GM12878 (cell line): ENCODE measurements at regions not wholly inside any gene's neighbourhood (a gene's known extent, or its start where the extent isn't known, plus 50 kb on each side); places are given as distances from the start of the nearest gene placed in this dataset.

Source experiments
- ATAC-seq: fragments of 200-7000 bp; cut with Tn5 transposase; 3 replicates; pipeline ENCODE4 v1.9.1; 2020; ENCODE audit warnings: mild to moderate bottlenecking, moderate library complexity
- BruUV-seq: library from RNA; stranded (reverse); fragments of 400-500 nt; replicated peaks from 2 replicates; lab custom pipeline; 2021; lab: Mats Ljungman, UMichigan
- CTCF ChIA-PET: fragments of 300-600 bp; sonication (Branson Sonifier 250); formaldehyde crosslinking; extraction: SDS; loops from one replicate; lab custom pipeline; 2021; ENCODE audit warnings: inconsistent platforms; lab: Yijun Ruan, JAX
- POLR2A ChIA-PET: fragments of 350-600 bp; formaldehyde crosslinking; extraction: SDS; loops from one replicate; lab custom pipeline; 2021; ENCODE audit warnings: inconsistent platforms; lab: Charles Lee
- RAD21 ChIA-PET: fragments of 300-600 bp; sonication (Branson Sonifier 250); formaldehyde crosslinking; loops from one replicate; lab custom pipeline; 2023; ENCODE audit warnings: antibody characterized with exemption; ENCODE audit not compliant: unreplicated experiment; lab: Charles Lee
- SMC1A ChIA-PET: fragments of 300-600 bp; sonication (Branson Sonifier 250); formaldehyde crosslinking; loops from one replicate; lab custom pipeline; 2023; ENCODE audit not compliant: unreplicated experiment, uncharacterized antibody; lab: Charles Lee
- DNase-seq: peaks from one replicate; pipeline ENCODE4 v3.0.0-alpha.2; 2011; ENCODE audit warnings: low read depth, low spot score
- FAIRE-seq: peaks from 3 replicates; lab custom pipeline; 2011; peaks lifted over from hg19 to GRCh38; lab: Jason Lieb, UNC
- H2AFZ ChIP-seq: 2 replicates; pipeline ENCODE4 v1.6.0; 2011; ENCODE audit warnings: low read depth, low read length, control low read depth; ENCODE audit not compliant: control insufficient read depth
- H3K27ac ChIP-seq: 2 replicates; pipeline ENCODE4 v1.5.1; 2011; ENCODE audit warnings: control low read depth; ENCODE audit not compliant: control insufficient read depth, insufficient read depth
- H3K27me3 ChIP-seq, 2 experiments: replicated peaks in 1 of 2; 2 replicates each; pipeline versions ENCODE4 v1.6.0 to v1.6.1; 2011; ENCODE audit warnings: low read length in 1 of 2; ENCODE audit not compliant: control insufficient read depth in 2 of 2, insufficient read depth in 2 of 2
- H3K36me3 ChIP-seq, 2 experiments: 2 replicates each; pipeline ENCODE4 v1.5.1; 2011; ENCODE audit warnings: low read length in 1 of 2; ENCODE audit not compliant: control insufficient read depth in 2 of 2, insufficient read depth in 2 of 2
- H3K4me1 ChIP-seq: 2 replicates; pipeline ENCODE4 v1.6.1; 2011; ENCODE audit warnings: mild to moderate bottlenecking, low read length, moderate library complexity, mixed read lengths; ENCODE audit not compliant: control insufficient read depth, insufficient read depth
- H3K4me2 ChIP-seq: 2 replicates; pipeline ENCODE4 v1.6.0; 2011; ENCODE audit warnings: control low read depth; ENCODE audit not compliant: control insufficient read depth, insufficient read depth
- H3K4me3 ChIP-seq: fragments of 200-600 bp; sonication (generic); 2 replicates; pipeline ENCODE4 v1.5.1; 2016
- H3K79me2 ChIP-seq: 2 replicates; pipeline ENCODE4 v1.6.0; 2011; ENCODE audit warnings: low read length; ENCODE audit not compliant: control insufficient read depth, insufficient read depth
- H3K9ac ChIP-seq: 2 replicates; pipeline ENCODE4 v1.8.0; 2011; ENCODE audit warnings: low read length, control low read depth, mixed read lengths; ENCODE audit not compliant: control insufficient read depth, insufficient read depth
- H3K9me3 ChIP-seq: replicated peaks from 3 replicates; pipeline ENCODE4 v1.5.1; 2011; ENCODE audit warnings: mild to moderate bottlenecking, low read length; ENCODE audit not compliant: control insufficient read depth, insufficient read depth
- H4K20me1 ChIP-seq: 2 replicates; pipeline ENCODE4 v1.6.0; 2011; ENCODE audit not compliant: control insufficient read depth, insufficient read depth
- BMI1 ChIP-seq: fragments of 450-650 bp; IDR thresholded peaks from 2 replicates; pipeline ENCODE4 v1.6.1; 2016; ENCODE audit warnings: mild to moderate bottlenecking, moderate library complexity, borderline replicate concordance
- EED ChIP-seq: sonication (generic); IDR thresholded peaks from 2 replicates; pipeline ENCODE4 v1.6.1; 2016; ENCODE audit warnings: antibody characterized with exemption, low read depth
- LARP7 ChIP-seq: fragments of 450-650 bp; IDR thresholded peaks from 2 replicates; pipeline ENCODE4 v1.6.1; 2017; ENCODE audit warnings: mild to moderate bottlenecking
- NBN ChIP-seq: fragments of 450-650 bp; IDR thresholded peaks from 2 replicates; pipeline ENCODE4 v1.6.1; 2016
- RB1 ChIP-seq: fragments of 450-650 bp; formaldehyde crosslinking; IDR thresholded peaks from 2 replicates; pipeline ENCODE4 v1.6.1; 2017; ENCODE audit warnings: mild to moderate bottlenecking, borderline replicate concordance
- RCOR1 ChIP-seq: conservative IDR thresholded peaks from 2 replicates; pipeline ENCODE4 v1.6.1; 2012; ENCODE audit warnings: low read depth, low read length, improper control_type of control experiment
- SPI1 ChIP-seq: IDR thresholded peaks from 2 replicates; pipeline ENCODE4 v1.6.1; 2011; ENCODE audit warnings: low read depth, mild to moderate bottlenecking, low read length, moderate library complexity, borderline replicate concordance; ENCODE audit not compliant: insufficient read depth
- TARDBP ChIP-seq: IDR thresholded peaks from 2 replicates; pipeline ENCODE4 v1.6.1; 2016; ENCODE audit warnings: borderline replicate concordance
- ZSCAN29 ChIP-seq: fragments of 450-650 bp; IDR thresholded peaks from 2 replicates; pipeline ENCODE4 v1.6.1; 2017; ENCODE audit warnings: mild to moderate bottlenecking, moderate library complexity
- WGBS: methylation state at CpG from one replicate; pipeline ENCODE4 v1.1.6; 2016; ENCODE audit warnings: low lambda C conversion rate; ENCODE audit not compliant: insufficient replicate concordance, insufficient coverage; ENCODE audit errors: missing lambda C conversion rate; 5-methylcytosine and 5-hydroxymethylcytosine counted together
- in situ Hi-C: fragments of 300-500 bp; cut with MboI; formaldehyde crosslinking; loops from 9 replicates; pipeline ENCODE4 v1.14.3; 2018; ENCODE audit warnings: mixed read lengths
- intact Hi-C: fragments of 100-400 bp; cut with micrococcal nuclease; formaldehyde crosslinking; loops from one replicate; pipeline ENCODE4 v1.14.2; 2022; ENCODE audit not compliant: unreplicated experiment
- TF ChIP-seq, protein P1 (sequence below): fragments of 150-350 bp; IDR thresholded peaks from 2 replicates; pipeline ENCODE4 v1.6.1; 2016; ENCODE audit warnings: low read depth, low read length
- TF ChIP-seq, protein P2 (sequence below): fragments of 450-650 bp; IDR thresholded peaks from 2 replicates; pipeline ENCODE4 v1.6.1; 2016; ENCODE audit warnings: mild to moderate bottlenecking
- TF ChIP-seq, protein P3 (sequence below): fragments of 450-650 bp; conservative IDR thresholded peaks from 2 replicates; pipeline ENCODE4 v1.6.1; 2017; ENCODE audit warnings: mild to moderate bottlenecking, moderate library complexity

DNA sequence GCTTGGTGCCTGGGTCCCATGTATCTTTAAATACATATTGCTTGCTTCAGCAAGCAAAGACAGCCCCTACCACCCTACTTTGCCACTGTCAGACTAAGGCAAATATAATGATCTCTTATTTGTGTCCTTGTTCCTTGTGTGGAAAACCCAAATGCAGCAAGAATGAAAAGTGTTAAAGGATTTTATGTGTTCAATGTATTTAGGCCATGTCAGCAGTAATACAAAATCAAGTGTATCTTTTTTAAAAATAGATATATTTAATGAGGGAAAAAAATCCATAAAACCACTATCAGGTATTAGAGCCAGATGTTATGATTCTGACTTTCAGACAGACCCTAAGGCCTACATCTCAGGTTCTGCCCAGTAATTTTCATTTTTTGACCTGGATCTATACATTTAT, 374.5 kb downstream of the SEC14L1 start (continued):
- TF ChIP-seq, protein P1, sequence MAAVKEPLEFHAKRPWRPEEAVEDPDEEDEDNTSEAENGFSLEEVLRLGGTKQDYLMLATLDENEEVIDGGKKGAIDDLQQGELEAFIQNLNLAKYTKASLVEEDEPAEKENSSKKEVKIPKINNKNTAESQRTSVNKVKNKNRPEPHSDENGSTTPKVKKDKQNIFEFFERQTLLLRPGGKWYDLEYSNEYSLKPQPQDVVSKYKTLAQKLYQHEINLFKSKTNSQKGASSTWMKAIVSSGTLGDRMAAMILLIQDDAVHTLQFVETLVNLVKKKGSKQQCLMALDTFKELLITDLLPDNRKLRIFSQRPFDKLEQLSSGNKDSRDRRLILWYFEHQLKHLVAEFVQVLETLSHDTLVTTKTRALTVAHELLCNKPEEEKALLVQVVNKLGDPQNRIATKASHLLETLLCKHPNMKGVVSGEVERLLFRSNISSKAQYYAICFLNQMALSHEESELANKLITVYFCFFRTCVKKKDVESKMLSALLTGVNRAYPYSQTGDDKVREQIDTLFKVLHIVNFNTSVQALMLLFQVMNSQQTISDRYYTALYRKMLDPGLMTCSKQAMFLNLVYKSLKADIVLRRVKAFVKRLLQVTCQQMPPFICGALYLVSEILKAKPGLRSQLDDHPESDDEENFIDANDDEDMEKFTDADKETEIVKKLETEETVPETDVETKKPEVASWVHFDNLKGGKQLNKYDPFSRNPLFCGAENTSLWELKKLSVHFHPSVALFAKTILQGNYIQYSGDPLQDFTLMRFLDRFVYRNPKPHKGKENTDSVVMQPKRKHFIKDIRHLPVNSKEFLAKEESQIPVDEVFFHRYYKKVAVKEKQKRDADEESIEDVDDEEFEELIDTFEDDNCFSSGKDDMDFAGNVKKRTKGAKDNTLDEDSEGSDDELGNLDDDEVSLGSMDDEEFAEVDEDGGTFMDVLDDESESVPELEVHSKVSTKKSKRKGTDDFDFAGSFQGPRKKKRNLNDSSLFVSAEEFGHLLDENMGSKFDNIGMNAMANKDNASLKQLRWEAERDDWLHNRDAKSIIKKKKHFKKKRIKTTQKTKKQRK: no peak
- no peak for TF ChIP-seq NBN
- no peak for TF ChIP-seq ZSCAN29
- TF ChIP-seq BMI1: no peak
- no peak for TF ChIP-seq RCOR1
- TF ChIP-seq, protein P2, sequence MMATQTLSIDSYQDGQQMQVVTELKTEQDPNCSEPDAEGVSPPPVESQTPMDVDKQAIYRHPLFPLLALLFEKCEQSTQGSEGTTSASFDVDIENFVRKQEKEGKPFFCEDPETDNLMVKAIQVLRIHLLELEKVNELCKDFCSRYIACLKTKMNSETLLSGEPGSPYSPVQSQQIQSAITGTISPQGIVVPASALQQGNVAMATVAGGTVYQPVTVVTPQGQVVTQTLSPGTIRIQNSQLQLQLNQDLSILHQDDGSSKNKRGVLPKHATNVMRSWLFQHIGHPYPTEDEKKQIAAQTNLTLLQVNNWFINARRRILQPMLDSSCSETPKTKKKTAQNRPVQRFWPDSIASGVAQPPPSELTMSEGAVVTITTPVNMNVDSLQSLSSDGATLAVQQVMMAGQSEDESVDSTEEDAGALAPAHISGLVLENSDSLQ: no peak
- no peak for TF ChIP-seq EED
- TF ChIP-seq SPI1: no peak

DNA sequence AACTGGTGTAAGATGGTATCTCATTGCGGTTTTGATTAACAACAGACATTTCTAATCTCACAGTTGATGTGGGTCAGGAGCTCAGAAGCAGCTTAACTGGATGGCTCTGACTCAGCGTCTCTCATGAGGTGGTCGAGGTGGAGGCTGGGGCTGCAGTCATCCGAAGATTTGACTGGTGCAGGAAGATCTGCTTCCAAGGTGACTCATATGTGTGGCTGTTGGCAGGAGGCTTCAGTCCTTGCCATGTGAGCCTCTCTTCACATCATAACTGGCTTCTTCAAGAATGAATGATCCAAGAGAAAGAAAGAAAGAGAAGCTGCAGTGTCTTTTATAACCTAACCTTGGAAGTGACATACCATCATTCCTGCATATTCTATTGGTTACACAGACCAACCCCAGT, 376.1 kb downstream of the SEC14L1 start:
- SMC1A ChIA-PET: interaction anchor here (0.6 kb wide), 1 partner anchor 192 kb away, joined by 3 read pairs; no protein-coding TSS in a partner anchor
- POLR2A ChIA-PET: no interaction called here

More for the DNA sequence above, 376.1 kb downstream of the SEC14L1 start:
- DNase-seq: no peak
- H3K4me3 ChIP-seq: no peak overlapping the region
- no peak overlapping the region for H2AFZ ChIP-seq
- ATAC-seq: no peak
- RAD21 ChIA-PET: no interaction called here
- H3K4me1 ChIP-seq: no peaks in the 10 kb centered on the region
- no peaks in the 10 kb centered on the region; a peak in 1 of 4 replicates for H3K27me3 ChIP-seq
- 5% methylated on average over 4 of the region's 4 CpGs for WGBS
- H3K27ac ChIP-seq: no peak overlapping the region
- no peaks in the 10 kb centered on the region for H3K36me3 ChIP-seq
- FAIRE-seq: no peak
- no peaks in the 10 kb centered on the region for H3K9me3 ChIP-seq
- H4K20me1 ChIP-seq: no peaks in the 10 kb centered on the region
- TF ChIP-seq BMI1 (no peak), LARP7 (no peak), RB1 (no peak), SPI1 (no peak), TARDBP (no peak)
- TF ChIP-seq, protein P3, sequence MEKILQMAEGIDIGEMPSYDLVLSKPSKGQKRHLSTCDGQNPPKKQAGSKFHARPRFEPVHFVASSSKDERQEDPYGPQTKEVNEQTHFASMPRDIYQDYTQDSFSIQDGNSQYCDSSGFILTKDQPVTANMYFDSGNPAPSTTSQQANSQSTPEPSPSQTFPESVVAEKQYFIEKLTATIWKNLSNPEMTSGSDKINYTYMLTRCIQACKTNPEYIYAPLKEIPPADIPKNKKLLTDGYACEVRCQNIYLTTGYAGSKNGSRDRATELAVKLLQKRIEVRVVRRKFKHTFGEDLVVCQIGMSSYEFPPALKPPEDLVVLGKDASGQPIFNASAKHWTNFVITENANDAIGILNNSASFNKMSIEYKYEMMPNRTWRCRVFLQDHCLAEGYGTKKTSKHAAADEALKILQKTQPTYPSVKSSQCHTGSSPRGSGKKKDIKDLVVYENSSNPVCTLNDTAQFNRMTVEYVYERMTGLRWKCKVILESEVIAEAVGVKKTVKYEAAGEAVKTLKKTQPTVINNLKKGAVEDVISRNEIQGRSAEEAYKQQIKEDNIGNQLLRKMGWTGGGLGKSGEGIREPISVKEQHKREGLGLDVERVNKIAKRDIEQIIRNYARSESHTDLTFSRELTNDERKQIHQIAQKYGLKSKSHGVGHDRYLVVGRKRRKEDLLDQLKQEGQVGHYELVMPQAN: no peak
- CTCF ChIA-PET: no interaction called here
- no TSS peak for BruUV-seq
- H3K9ac ChIP-seq: no peak overlapping the region
- intact Hi-C loops (no loop called here), in situ Hi-C loops (no loop called here)
- no peak overlapping the region for H3K4me2 ChIP-seq
- no peaks in the 10 kb centered on the region for H3K79me2 ChIP-seq
